A549 (cell line): ENCODE measurements at regions not wholly inside any gene's neighbourhood (a gene's known extent, or its start where the extent isn't known, plus 50 kb on each side); places are given as distances from the start of the nearest gene placed in this dataset.

Source experiments
- ATAC-seq, 2 experiments: fragments of 200-7000 bp in 1 of 2; fragments of >200 bp in 1 of 2; cut with Nextera tagmentation in 1 of 2; cut with Tn5 transposase in 1 of 2; 3 replicates each; pipeline versions ENCODE4 v1.8.0 to v1.9.1; 2018 to 2020; ENCODE audit warnings: mild to moderate bottlenecking in 1 of 2, moderate library complexity in 1 of 2
- CTCF ChIA-PET: fragments of 300-600 bp; sonication (Branson Sonifier 250); formaldehyde crosslinking; extraction: SDS; loops from one replicate; lab custom pipeline; 2021; ENCODE audit warnings: antibody characterized with exemption, inconsistent platforms; lab: Yijun Ruan, JAX
- POLR2A ChIA-PET: fragments of 350-600 bp; formaldehyde crosslinking; extraction: SDS; loops from one replicate; lab custom pipeline; 2021; ENCODE audit warnings: antibody characterized with exemption, inconsistent platforms; lab: Yijun Ruan, JAX
- DNase-seq, 2 experiments: peaks; one replicate each; pipeline versions ENCODE4 v3.0.0 to v3.0.0-alpha.2; 2011 to 2016; ENCODE audit warnings: low read depth in 1 of 2, low spot score in 1 of 2
- FAIRE-seq: peaks from 2 replicates; lab custom pipeline; 2011; peaks lifted over from hg19 to GRCh38; lab: Jason Lieb, UNC
- H3K27ac ChIP-seq, 2 experiments: fragments of >200 bp; sonication (Bioruptor Twin); formaldehyde crosslinking; 3 replicates each; pipeline ENCODE4 v1.5.1; 2016 to 2017
- H3K4me1 ChIP-seq: fragments of >200 bp; sonication (Bioruptor Twin); formaldehyde crosslinking; 3 replicates; pipeline ENCODE4 v1.6.1; 2016
- H3K4me2 ChIP-seq: fragments of >200 bp; sonication (Bioruptor Twin); formaldehyde crosslinking; 3 replicates; pipeline ENCODE4 v1.6.1; 2016
- H3K4me3 ChIP-seq: fragments of >200 bp; sonication (Bioruptor Twin); formaldehyde crosslinking; 3 replicates; pipeline ENCODE4 v1.5.1; 2016
- H3K9me3 ChIP-seq: fragments of >200 bp; sonication (Bioruptor Twin); formaldehyde crosslinking; 3 replicates; pipeline ENCODE4 v1.6.1; 2016
- ATOH8 ChIP-seq: fragments of 250-450 bp; sonication (Bioruptor Pico); IDR thresholded peaks from 2 replicates; pipeline ENCODE4 v1.5.0; 2020; ENCODE audit warnings: low read depth, mild to moderate bottlenecking, moderate library complexity
- CBX8 ChIP-seq: fragments of 200-600 bp; sonication (generic); IDR thresholded peaks from 2 replicates; pipeline ENCODE4 v1.6.1; 2016
- CHD2 ChIP-seq: fragments of 150-350 bp; IDR thresholded peaks from 2 replicates; pipeline ENCODE4 v1.6.1; 2014; ENCODE audit warnings: low read length; ENCODE audit not compliant: partially characterized antibody
- CHD4 ChIP-seq: fragments of 200-600 bp; sonication (generic); IDR thresholded peaks from 2 replicates; pipeline ENCODE4 v1.6.1; 2016; ENCODE audit warnings: antibody characterized with exemption, mild to moderate bottlenecking, borderline replicate concordance
- E2F6 ChIP-seq: IDR thresholded peaks from 2 replicates; pipeline ENCODE4 v1.6.1; 2012; ENCODE audit warnings: low read depth, borderline replicate concordance
- EHMT2 ChIP-seq: fragments of 200-600 bp; sonication (generic); IDR thresholded peaks from 2 replicates; pipeline ENCODE4 v1.6.1; 2016; ENCODE audit warnings: antibody characterized with exemption, low read depth, mild to moderate bottlenecking, moderate library complexity
- EP300 ChIP-seq, 2 experiments: fragments of >200 bp; sonication (Bioruptor Twin); formaldehyde crosslinking; IDR thresholded peaks; 2 replicates in 1 of 2; 3 replicates in 1 of 2; pipeline ENCODE4 v1.6.1; 2016 to 2017
- FOSB ChIP-seq: fragments of 250-450 bp; sonication (Bioruptor Pico); IDR thresholded peaks from 2 replicates; pipeline ENCODE4 v1.5.0; 2020; ENCODE audit warnings: mild to moderate bottlenecking, moderate library complexity
- FOSL2 ChIP-seq, 2 experiments: fragments of 450-650 bp in 1 of 2; fragments of >200 bp in 1 of 2; sonication (Bioruptor Twin) in 1 of 2; formaldehyde crosslinking; IDR thresholded peaks; 2 replicates each; pipeline versions ENCODE4 v1.5.0 to v1.6.1; 2016 to 2020; ENCODE audit warnings: mild to moderate bottlenecking in 1 of 2, moderate library complexity in 1 of 2
- HMGXB4 ChIP-seq: fragments of 250-450 bp; sonication (Bioruptor Pico); IDR thresholded peaks from 2 replicates; pipeline ENCODE4 v1.5.0; 2021; ENCODE audit warnings: mild to moderate bottlenecking, moderate library complexity, borderline replicate concordance
- HOXB5 ChIP-seq: fragments of 250-450 bp; sonication (Bioruptor Pico); IDR thresholded peaks from 2 replicates; pipeline ENCODE4 v1.5.0; 2020; ENCODE audit warnings: mild to moderate bottlenecking, moderate library complexity
- KDM5A ChIP-seq: fragments of 200-600 bp; sonication (generic); IDR thresholded peaks from 2 replicates; pipeline ENCODE4 v1.6.1; 2016; ENCODE audit warnings: antibody characterized with exemption, mild to moderate bottlenecking
- MAFK ChIP-seq: fragments of 450-650 bp; IDR thresholded peaks from 2 replicates; pipeline ENCODE4 v1.6.1; 2014; ENCODE audit not compliant: partially characterized antibody
- MAX ChIP-seq: IDR thresholded peaks from 2 replicates; pipeline ENCODE4 v1.6.1; 2012
- NFE2L2 ChIP-seq: fragments of 150-350 bp; conservative IDR thresholded peaks from 2 replicates; pipeline ENCODE4 v1.6.1; 2014; ENCODE audit warnings: low read length
- NPAS2 ChIP-seq: fragments of 250-450 bp; sonication (Bioruptor Pico); IDR thresholded peaks from 2 replicates; pipeline ENCODE4 v1.8.0; 2022; ENCODE audit warnings: mild to moderate bottlenecking, moderate library complexity, borderline replicate concordance
- NR3C1 ChIP-seq: fragments of >200 bp; sonication (Bioruptor Twin); formaldehyde crosslinking; IDR thresholded peaks from 3 replicates; pipeline ENCODE4 v1.6.1; 2017
- POLR2A ChIP-seq: IDR thresholded peaks from 2 replicates; pipeline ENCODE4 v1.6.1; 2012; ENCODE audit warnings: mild to moderate bottlenecking, low read length
- RARB ChIP-seq: fragments of 250-450 bp; sonication (Bioruptor Pico); IDR thresholded peaks from 2 replicates; pipeline ENCODE4 v1.8.0; 2021; ENCODE audit warnings: mild to moderate bottlenecking, moderate library complexity
- RCOR1 ChIP-seq: fragments of 150-350 bp; IDR thresholded peaks from 2 replicates; pipeline ENCODE4 v1.6.1; 2014; ENCODE audit warnings: antibody characterized with exemption, low read length, low read depth
- RNF2 ChIP-seq: fragments of 200-600 bp; sonication (generic); IDR thresholded peaks from 2 replicates; pipeline ENCODE4 v1.6.1; 2016; ENCODE audit warnings: low read depth, mild to moderate bottlenecking, antibody characterized with exemption, moderate library complexity, borderline replicate concordance
- SREBF2 ChIP-seq: fragments of 450-650 bp; IDR thresholded peaks from 2 replicates; pipeline ENCODE4 v1.6.1; 2014; ENCODE audit warnings: mild to moderate bottlenecking, moderate library complexity
- USF2 ChIP-seq: fragments of 450-650 bp; IDR thresholded peaks from 2 replicates; pipeline ENCODE4 v1.6.1; 2014; ENCODE audit warnings: antibody characterized with exemption
- ZC3H11A ChIP-seq: fragments of 450-650 bp; IDR thresholded peaks from 2 replicates; pipeline ENCODE4 v1.6.1; 2014; ENCODE audit warnings: antibody characterized with exemption, mild to moderate bottlenecking
- ZNF302 ChIP-seq: fragments of 250-450 bp; sonication (Bioruptor Pico); IDR thresholded peaks from 2 replicates; pipeline ENCODE4 v1.9.0; 2021; ENCODE audit warnings: inconsistent platforms, mild to moderate bottlenecking, moderate library complexity
- WGBS: methylation state at CpG from one replicate; pipeline ENCODE4 v1.1.6; 2017; ENCODE audit errors: missing lambda C conversion rate; 5-methylcytosine and 5-hydroxymethylcytosine counted together

GRCh38 chr18:43506935-43507334, 229.6 kb upstream of the SYT4 start (continued):
- TF ChIP-seq ATOH8 (CRISPR knock-in tag): no peak
- no peak for TF ChIP-seq USF2
- TF ChIP-seq EP300 (IDR thresholded peaks at IDR 0.05): no peak
- no peak for TF ChIP-seq E2F6
- TF ChIP-seq CBX8: no peak
- TF ChIP-seq NR3C1: no peak
- no peak for TF ChIP-seq RARB (CRISPR knock-in tag)
- no peak for TF ChIP-seq KDM5A

GRCh38 chr18:43507842-43508481, 230.7 kb upstream of the SYT4 start:
- WGBS: 1% methylated on average over 4 of the region's 4 CpGs
- TF ChIP-seq ZNF302: no peak
- TF ChIP-seq HOXB5 (CRISPR knock-in tag): no peak
- TF ChIP-seq CHD2: no peak
- TF ChIP-seq NPAS2 (CRISPR knock-in tag): no peak
- no peak for TF ChIP-seq SREBF2
- TF ChIP-seq ATOH8 (CRISPR knock-in tag): no peak
- no peak for TF ChIP-seq MAFK
- no peak for TF ChIP-seq RNF2
- TF ChIP-seq RCOR1: no peak
- no peak for TF ChIP-seq CHD4
- TF ChIP-seq ZC3H11A: no peak
- TF ChIP-seq HMGXB4 (CRISPR knock-in tag): no peak
- TF ChIP-seq NFE2L2: no peak
- no peak for TF ChIP-seq EHMT2
- TF ChIP-seq POLR2A: no peak
- no peak for TF ChIP-seq MAX
- no peak for TF ChIP-seq FOSL2 (IDR thresholded peaks at IDR 0.05)
- TF ChIP-seq FOSL2 (CRISPR knock-in tag; IDR thresholded peaks at IDR 0.05): no peak
- no peak for TF ChIP-seq NR3C1
- no peak for TF ChIP-seq CBX8
- TF ChIP-seq FOSB (CRISPR knock-in tag): no peak
- TF ChIP-seq, all 56 proteins: peak for 0
- ChIA-PET POLR2A (no interaction called here), CTCF (no interaction called here)
- Histone ChIP-seq H3K4me1 (no peaks in the 10 kb centered on the region), H3K4me3 (no peak overlapping the region), H3K9me3 (no peaks in the 10 kb centered on the region), H3K4me2 (no peak overlapping the region), H3K27ac (no peak overlapping the region)
- FAIRE-seq: no peak
- no peak for DNase-seq
- ATAC-seq: no peak
